ENCODE measurements at regions not wholly inside any gene's neighbourhood (a gene's known extent, or its start where the extent isn't known, plus 50 kb on each side); places are given as distances from the start of the nearest gene placed in this dataset.

DNA sequence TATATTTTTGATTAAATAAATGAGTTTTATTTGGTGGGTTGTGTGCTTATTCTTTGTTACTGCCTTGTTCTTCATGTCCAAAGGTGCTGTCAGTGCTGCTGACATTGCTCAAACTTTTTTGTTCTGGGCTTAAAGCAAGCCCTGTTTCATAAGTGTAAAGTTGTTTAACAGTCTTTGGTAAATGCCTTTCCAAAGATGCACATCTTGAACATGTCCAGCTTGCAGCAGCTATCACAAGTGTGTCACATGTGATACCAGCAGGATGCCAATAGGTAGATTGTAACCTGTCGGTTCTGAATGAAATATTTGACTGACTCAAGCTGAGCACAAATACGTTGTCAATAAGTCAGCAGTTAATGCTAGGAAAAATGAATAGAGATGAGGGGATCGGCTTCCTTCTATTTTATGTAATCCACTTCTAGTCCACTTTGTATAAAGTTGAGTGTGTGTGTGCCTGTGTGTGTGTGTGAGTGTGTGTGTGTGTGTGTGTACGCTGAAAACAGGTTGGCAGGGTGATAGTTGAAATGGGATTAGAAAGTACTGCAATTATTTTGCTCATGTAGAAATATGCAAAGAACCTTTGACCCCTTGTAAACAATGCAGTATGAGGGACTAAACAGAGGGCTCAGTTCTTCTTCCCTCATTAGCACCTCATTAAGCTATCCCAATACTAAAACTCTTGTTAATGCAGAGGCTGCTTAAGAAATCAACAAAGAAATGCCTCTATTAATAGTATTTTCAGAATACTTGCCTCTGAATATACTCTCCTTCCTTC, 986.5 kb downstream of the TUSC7 start:
- 79% methylated on average over 4 of the region's 4 CpGs for WGBS
- no peak overlapping the region for H3K23ac ChIP-seq (ENCODE audit: low read length in 2 of 2)
- no peaks in the 10 kb centered on the region for H3K79me1 ChIP-seq (replicated peaks; ENCODE audit: low read length, poor library complexity, severe bottlenecking)
- H3K9ac ChIP-seq (ENCODE audit: low read length): no peak overlapping the region
- no peak overlapping the region for H3K18ac ChIP-seq (ENCODE audit: low read depth in 1 of 2, low read length in 2 of 2)
- no peak overlapping the region for H2BK5ac ChIP-seq (ENCODE audit: low read depth, low read length, poor library complexity, severe bottlenecking)
- no peak overlapping the region for H2BK12ac ChIP-seq (ENCODE audit: low read length in 2 of 2)
- no peak overlapping the region for H4K8ac ChIP-seq (ENCODE audit: low read length)
- H3K36me3 ChIP-seq (ENCODE audit: control insufficient read depth in 1 of 2, insufficient read depth in 2 of 2, low read depth in 1 of 2, low read length in 2 of 2): no peaks in the 10 kb centered on the region
- H2BK15ac ChIP-seq (ENCODE audit: low read depth, poor library complexity, severe bottlenecking): no peak overlapping the region
- no peak overlapping the region for H3K4me3 ChIP-seq (ENCODE audit: insufficient read depth in 1 of 2, low read depth in 1 of 2, low read length in 2 of 2)
- H2AK5ac ChIP-seq (ENCODE audit: low read length, severe bottlenecking): no peak overlapping the region
- H3K4ac ChIP-seq (ENCODE audit: low read depth in 1 of 2, low read length in 2 of 2): no peak overlapping the region
- H2AFZ ChIP-seq (ENCODE audit: low read depth, low read length): no peak overlapping the region
- no peak for DNase-seq
- H4K91ac ChIP-seq (ENCODE audit: low read length): no peak overlapping the region
- H3K9me3 ChIP-seq (ENCODE audit: control insufficient read depth, low read length): no peaks in the 10 kb centered on the region
- H3K27me3 ChIP-seq (ENCODE audit: control insufficient read depth in 1 of 2, insufficient read depth in 1 of 2, low read length in 2 of 2): no peaks in the 10 kb centered on the region
- H2BK120ac ChIP-seq (ENCODE audit: low read depth, low read length): no peak overlapping the region
- no peak overlapping the region for H3K4me2 ChIP-seq (ENCODE audit: low read length, poor library complexity, severe bottlenecking)
- no peak overlapping the region for H3K14ac ChIP-seq (ENCODE audit: low read length in 2 of 2)
- no peaks in the 10 kb centered on the region for H3K4me1 ChIP-seq (ENCODE audit: control insufficient read depth, insufficient read depth, low read depth, low read length)
- H3K27ac ChIP-seq (ENCODE audit: low read length, poor library complexity, severe bottlenecking): no peak overlapping the region

DNA sequence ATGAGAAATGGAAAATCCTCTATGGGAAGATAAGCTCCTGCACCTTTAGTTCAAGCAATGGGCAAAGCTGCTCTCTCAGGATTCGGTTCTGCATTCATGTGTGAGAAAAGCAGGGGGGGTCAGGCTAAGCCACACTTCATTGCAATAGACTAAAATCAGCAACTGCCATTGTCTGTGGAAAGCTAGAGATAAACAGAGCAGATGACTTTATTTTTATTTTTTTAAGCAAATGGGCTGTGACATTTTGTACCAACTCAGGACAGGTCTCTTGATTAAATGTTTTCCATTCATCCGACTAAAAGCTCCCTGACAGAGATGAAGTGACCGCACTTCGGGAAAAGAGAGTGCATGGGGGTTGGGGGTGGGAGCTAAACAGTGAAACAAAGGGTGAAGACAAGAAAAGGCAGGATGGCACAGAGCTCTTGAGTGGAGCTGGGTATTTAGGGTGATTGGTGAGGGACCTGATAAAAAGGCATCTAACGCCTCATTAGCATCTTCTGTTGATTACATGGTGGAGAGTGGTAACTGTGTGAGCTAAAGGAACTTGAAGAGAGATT, 987.4 kb downstream of the TUSC7 start:
- Histone ChIP-seq H4K91ac (ENCODE audit: low read length) (no peak overlapping the region), H3K79me1 (replicated peaks; ENCODE audit: low read length, poor library complexity, severe bottlenecking) (no peaks in the 10 kb centered on the region), H2AFZ (ENCODE audit: low read depth, low read length) (no peak overlapping the region), H3K4me1 (ENCODE audit: control insufficient read depth, insufficient read depth, low read depth, low read length) (no peaks in the 10 kb centered on the region), H2BK120ac (ENCODE audit: low read depth, low read length) (no peak overlapping the region), H3K23ac (ENCODE audit: low read length in 2 of 2) (no peak overlapping the region), H3K27ac (ENCODE audit: low read length, poor library complexity, severe bottlenecking) (no peak overlapping the region), H2BK5ac (ENCODE audit: low read depth, low read length, poor library complexity, severe bottlenecking) (no peak overlapping the region), H3K36me3 (ENCODE audit: control insufficient read depth in 1 of 2, insufficient read depth in 2 of 2, low read depth in 1 of 2, low read length in 2 of 2) (no peaks in the 10 kb centered on the region), H3K14ac (ENCODE audit: low read length in 2 of 2) (no peak overlapping the region), H4K8ac (ENCODE audit: low read length) (no peak overlapping the region), H2BK12ac (ENCODE audit: low read length in 2 of 2) (no peak overlapping the region), H2AK5ac (ENCODE audit: low read length, severe bottlenecking) (no peak overlapping the region), H3K4me2 (ENCODE audit: low read length, poor library complexity, severe bottlenecking) (no peak overlapping the region), H3K9ac (ENCODE audit: low read length) (no peak overlapping the region), H3K27me3 (ENCODE audit: control insufficient read depth in 1 of 2, insufficient read depth in 1 of 2, low read length in 2 of 2) (no peaks in the 10 kb centered on the region), H2BK15ac (ENCODE audit: low read depth, poor library complexity, severe bottlenecking) (no peak overlapping the region), H3K4ac (ENCODE audit: low read depth in 1 of 2, low read length in 2 of 2) (peak overlapping the region in 1 of 2 experiments; percentile 41), H3K9me3 (ENCODE audit: control insufficient read depth, low read length) (no peaks in the 10 kb centered on the region), H3K4me3 (ENCODE audit: insufficient read depth in 1 of 2, low read depth in 1 of 2, low read length in 2 of 2) (no peak overlapping the region), H3K18ac (ENCODE audit: low read depth in 1 of 2, low read length in 2 of 2) (no peak overlapping the region)
- DNase-seq: no peak
- 76% methylated on average over 5 of the region's 5 CpGs for WGBS

DNA sequence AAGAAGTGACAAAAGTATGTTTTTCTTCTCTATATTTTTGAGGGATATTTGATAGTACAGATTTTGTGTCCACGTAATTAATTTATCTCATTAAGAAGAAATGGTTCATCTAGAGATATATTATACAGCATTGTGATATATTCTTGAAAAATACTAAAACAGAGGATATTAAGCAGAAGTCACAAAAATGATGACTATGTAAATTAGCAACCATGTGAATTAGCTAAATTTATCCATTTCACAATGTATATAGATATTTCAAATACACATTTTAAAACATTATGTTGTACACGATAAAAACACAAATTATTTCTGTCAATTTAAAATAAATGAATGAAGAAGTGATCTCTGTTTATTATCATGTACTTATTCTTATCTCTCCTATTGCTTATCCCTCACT, 989.5 kb downstream of the TUSC7 start:
- no peak overlapping the region for H3K18ac ChIP-seq (ENCODE audit: low read depth in 1 of 2, low read length in 2 of 2)
- H3K4me2 ChIP-seq (ENCODE audit: low read length, poor library complexity, severe bottlenecking): no peak overlapping the region
- no peak overlapping the region for H2BK120ac ChIP-seq (ENCODE audit: low read depth, low read length)
- H2BK12ac ChIP-seq (ENCODE audit: low read length in 2 of 2): no peak overlapping the region
- no peaks in the 10 kb centered on the region for H3K36me3 ChIP-seq (ENCODE audit: control insufficient read depth in 1 of 2, insufficient read depth in 2 of 2, low read depth in 1 of 2, low read length in 2 of 2)
- H3K9ac ChIP-seq (ENCODE audit: low read length): no peak overlapping the region
- no peak overlapping the region for H3K4me3 ChIP-seq (ENCODE audit: insufficient read depth in 1 of 2, low read depth in 1 of 2, low read length in 2 of 2)
- no peak overlapping the region for H3K27ac ChIP-seq (ENCODE audit: low read length, poor library complexity, severe bottlenecking)
- H2BK15ac ChIP-seq (ENCODE audit: low read depth, poor library complexity, severe bottlenecking): no peak overlapping the region
- no peaks in the 10 kb centered on the region for H3K9me3 ChIP-seq (ENCODE audit: control insufficient read depth, low read length)
- no CpG with 5 or more reads among the region's 2 CpGs for WGBS
- no peak overlapping the region for H3K14ac ChIP-seq (ENCODE audit: low read length in 2 of 2)
- H3K4me1 ChIP-seq (ENCODE audit: control insufficient read depth, insufficient read depth, low read depth, low read length): no peaks in the 10 kb centered on the region
- DNase-seq: no peak
- no peak overlapping the region for H2AK5ac ChIP-seq (ENCODE audit: low read length, severe bottlenecking)
- no peaks in the 10 kb centered on the region for H3K79me1 ChIP-seq (replicated peaks; ENCODE audit: low read length, poor library complexity, severe bottlenecking)
- H4K91ac ChIP-seq (ENCODE audit: low read length): no peak overlapping the region
- no peak overlapping the region for H3K23ac ChIP-seq (ENCODE audit: low read length in 2 of 2)
- no peaks in the 10 kb centered on the region for H3K27me3 ChIP-seq (ENCODE audit: control insufficient read depth in 1 of 2, insufficient read depth in 1 of 2, low read length in 2 of 2)
- H2AFZ ChIP-seq (ENCODE audit: low read depth, low read length): no peak overlapping the region
- H3K4ac ChIP-seq (ENCODE audit: low read depth in 1 of 2, low read length in 2 of 2): no peak overlapping the region
- H4K8ac ChIP-seq (ENCODE audit: low read length): no peak overlapping the region
- H2BK5ac ChIP-seq (ENCODE audit: low read depth, low read length, poor library complexity, severe bottlenecking): no peak overlapping the region

DNA sequence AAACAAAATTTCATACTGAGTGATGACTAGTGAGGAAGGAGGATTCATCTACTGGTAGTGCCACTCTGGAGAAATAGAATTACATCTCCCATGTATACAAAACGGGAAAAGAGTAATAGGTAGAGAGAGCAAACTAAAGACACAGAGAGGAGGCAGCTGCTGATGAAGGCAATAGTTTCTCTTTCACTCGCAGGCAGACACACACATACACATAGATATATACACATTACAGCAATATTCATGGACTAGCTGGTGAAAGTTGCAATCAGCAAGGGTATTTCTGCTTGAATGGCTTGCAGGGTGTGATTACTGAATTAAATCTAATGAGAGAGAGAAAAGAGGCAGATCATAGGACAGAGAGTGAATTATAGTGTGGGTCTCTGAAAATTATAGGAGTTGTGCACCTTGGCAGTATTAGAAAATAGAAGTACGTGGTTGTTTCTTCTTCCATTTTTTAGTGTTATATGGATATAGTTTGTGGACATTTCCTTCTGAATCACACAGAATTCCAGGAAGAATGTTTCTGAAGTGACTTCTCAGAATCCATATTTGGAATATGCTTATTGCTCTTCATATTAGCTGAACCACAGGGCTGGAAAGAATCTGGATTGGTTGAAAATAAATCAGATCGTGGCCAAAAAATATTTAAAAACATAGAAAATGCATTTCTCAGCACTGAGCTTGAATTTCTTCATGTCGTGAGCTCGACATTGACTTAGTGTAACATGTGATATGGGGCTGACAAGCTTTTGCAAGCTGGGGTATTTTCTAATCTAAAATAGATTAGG, 991.2 kb downstream of the TUSC7 start:
- 91% methylated on average over 4 of the region's 6 CpGs for WGBS

More for the DNA sequence above, 991.2 kb downstream of the TUSC7 start:
- H2AK5ac ChIP-seq (ENCODE audit: low read length, severe bottlenecking): no peak overlapping the region
- H3K9me3 ChIP-seq (ENCODE audit: control insufficient read depth, low read length): no peaks in the 10 kb centered on the region
- H4K8ac ChIP-seq (ENCODE audit: low read length): no peak overlapping the region
- H3K14ac ChIP-seq (ENCODE audit: low read length in 2 of 2): no peak overlapping the region
- no peak overlapping the region for H3K23ac ChIP-seq (ENCODE audit: low read length in 2 of 2)
- H3K36me3 ChIP-seq (ENCODE audit: control insufficient read depth in 1 of 2, insufficient read depth in 2 of 2, low read depth in 1 of 2, low read length in 2 of 2): no peaks in the 10 kb centered on the region
- H2AFZ ChIP-seq (ENCODE audit: low read depth, low read length): no peak overlapping the region
- no peaks in the 10 kb centered on the region for H3K27me3 ChIP-seq (ENCODE audit: control insufficient read depth in 1 of 2, insufficient read depth in 1 of 2, low read length in 2 of 2)
- H4K91ac ChIP-seq (ENCODE audit: low read length): no peak overlapping the region
- no peak overlapping the region for H3K4ac ChIP-seq (ENCODE audit: low read depth in 1 of 2, low read length in 2 of 2)
- no peak overlapping the region for H2BK120ac ChIP-seq (ENCODE audit: low read depth, low read length)
- no peak overlapping the region for H2BK12ac ChIP-seq (ENCODE audit: low read length in 2 of 2)
- no peak for DNase-seq
- no peak overlapping the region for H2BK15ac ChIP-seq (ENCODE audit: low read depth, poor library complexity, severe bottlenecking)
- H3K79me1 ChIP-seq (replicated peaks; ENCODE audit: low read length, poor library complexity, severe bottlenecking): no peaks in the 10 kb centered on the region
- no peak overlapping the region for H3K18ac ChIP-seq (ENCODE audit: low read depth in 1 of 2, low read length in 2 of 2)
- H3K4me1 ChIP-seq (ENCODE audit: control insufficient read depth, insufficient read depth, low read depth, low read length): no peaks in the 10 kb centered on the region
- no peak overlapping the region for H3K9ac ChIP-seq (ENCODE audit: low read length)
- no peak overlapping the region for H3K27ac ChIP-seq (ENCODE audit: low read length, poor library complexity, severe bottlenecking)
- no peak overlapping the region for H3K4me3 ChIP-seq (ENCODE audit: insufficient read depth in 1 of 2, low read depth in 1 of 2, low read length in 2 of 2)
- H3K4me2 ChIP-seq (ENCODE audit: low read length, poor library complexity, severe bottlenecking): no peak overlapping the region
- H2BK5ac ChIP-seq (ENCODE audit: low read depth, low read length, poor library complexity, severe bottlenecking): no peak overlapping the region

All from mesenchymal stem cell (in vitro differentiated cells and primary cell).